HG02571 (cell line): ENCODE measurements at regions not wholly inside any gene's neighbourhood (a gene's known extent, or its start where the extent isn't known, plus 50 kb on each side); places are given as distances from the start of the nearest gene placed in this dataset.

Experiments used
- ATAC-seq: cut with Tn5 transposase; IDR thresholded peaks from one replicate; pipeline ENCODE4 v1.9.1; 2021; ENCODE audit warnings: mild to moderate bottlenecking, moderate library complexity; ENCODE audit not compliant: unreplicated experiment

- ATAC-seq, result no peak
These were observed 209.2 kb upstream of the TNRC6C start for GRCh38 chr17:77749321-77749751.

GRCh38 chr17:77749989-77750388 lies 208.5 kb upstream of the TNRC6C start:
- no peak for ATAC-seq

- ATAC-seq, result no peak
These were observed 208.0 kb upstream of the TNRC6C start for GRCh38 chr17:77750427-77751043.

GRCh38 chr17:77753246-77753645 lies 205.3 kb upstream of the TNRC6C start:
- ATAC-seq, result no peak

GRCh38 chr17:77753691-77754245 lies 204.7 kb upstream of the TNRC6C start:
- ATAC-seq, result no peak

- ATAC-seq, result no peak
These were observed 203.5 kb upstream of the TNRC6C start for GRCh38 chr17:77754956-77755355.

GRCh38 chr17:77755410-77755963 lies 203.0 kb upstream of the TNRC6C start:
- no peak for ATAC-seq

- ATAC-seq, result no peak
These were observed 202.5 kb upstream of the TNRC6C start for GRCh38 chr17:77756028-77756427.

- no peak for ATAC-seq
These were observed 201.5 kb upstream of the TNRC6C start for GRCh38 chr17:77756846-77757560.

- ATAC-seq, result no peak
These were observed 201.0 kb upstream of the TNRC6C start for GRCh38 chr17:77757561-77757898.

- no peak for ATAC-seq
These were observed 195.5 kb upstream of the TNRC6C start for GRCh38 chr17:77763023-77763422.

GRCh38 chr17:77763575-77763974 lies 194.9 kb upstream of the TNRC6C start:
- no peak for ATAC-seq

- ATAC-seq, result no peak
These were observed 193.2 kb upstream of the TNRC6C start for GRCh38 chr17:77765292-77765691.

- no peak for ATAC-seq
These were observed 191.4 kb upstream of the TNRC6C start for GRCh38 chr17:77767148-77767547.

GRCh38 chr17:77768248-77768852 lies 190.2 kb upstream of the TNRC6C start:
- ATAC-seq, result no peak

GRCh38 chr17:77769215-77769614 lies 189.3 kb upstream of the TNRC6C start:
- ATAC-seq, result no peak

GRCh38 chr17:77769762-77770161 lies 188.7 kb upstream of the TNRC6C start:
- ATAC-seq, result no peak

- no peak for ATAC-seq
These were observed 188.0 kb upstream of the TNRC6C start for GRCh38 chr17:77770331-77771105.

- ATAC-seq, result no peak
These were observed 187.4 kb upstream of the TNRC6C start for GRCh38 chr17:77771145-77771544.

GRCh38 chr17:77771587-77771986 lies 186.9 kb upstream of the TNRC6C start:
- ATAC-seq, result no peak

- no peak for ATAC-seq
These were observed 186.5 kb upstream of the TNRC6C start for GRCh38 chr17:77771998-77772397.
